ENCODE measurements at regions not wholly inside any gene's neighbourhood (a gene's known extent, or its start where the extent isn't known, plus 50 kb on each side); places are given as distances from the start of the nearest gene placed in this dataset.

DNA sequence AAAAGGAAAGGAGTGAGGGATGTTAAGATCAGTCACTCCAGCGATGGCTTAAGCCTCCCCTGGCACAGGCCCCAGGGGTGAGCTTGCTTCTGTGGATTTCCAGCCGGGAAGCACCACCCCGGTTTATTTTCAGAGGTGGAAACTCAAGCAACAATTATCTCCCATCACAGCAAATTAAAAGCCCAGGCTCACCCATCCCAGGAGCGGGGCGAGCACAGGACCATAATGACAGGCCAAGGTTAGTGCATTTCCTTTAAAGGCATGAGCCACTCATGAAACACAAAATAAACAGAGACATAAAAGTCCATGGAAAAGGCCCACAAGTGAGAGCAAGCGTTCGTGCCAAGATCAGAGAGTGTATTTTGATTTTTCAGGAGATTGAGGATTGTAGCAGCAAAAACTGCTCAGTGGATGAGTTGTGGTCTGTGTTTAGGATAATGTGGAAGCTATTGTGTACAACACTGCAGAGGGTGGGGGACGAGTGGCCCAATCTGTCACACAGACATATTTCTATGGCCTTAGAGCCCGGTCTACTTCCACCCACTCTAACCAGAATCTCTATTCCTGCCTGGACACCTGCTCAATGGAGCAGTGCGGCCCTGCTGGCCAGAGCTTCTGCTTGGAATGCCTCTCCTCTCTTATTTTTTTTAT, 111.4 kb upstream of the CDC42EP3 start:
- Mint-ChIP-seq H3K27ac (no peak overlapping the region), H3K4me1 (no peaks in the 10 kb centered on the region), H3K4me3 (no peak overlapping the region), H3K9me3 (peaks cover 8% of the 10 kb centered on the region), H3K27me3 (no peaks in the 10 kb centered on the region), H3K36me3 (ENCODE audit: low read depth) (no peaks in the 10 kb centered on the region)
- no peak for ATAC-seq (replicated peaks)

GRCh38 chr2:37783545-37783944, 112.1 kb upstream of the CDC42EP3 start:
- H3K27me3 Mint-ChIP-seq: no peaks in the 10 kb centered on the region
- H3K36me3 Mint-ChIP-seq (ENCODE audit: low read depth): no peaks in the 10 kb centered on the region
- H3K4me3 Mint-ChIP-seq: no peak overlapping the region
- peaks cover 12% of the 10 kb centered on the region for H3K9me3 Mint-ChIP-seq
- H3K27ac Mint-ChIP-seq: no peak overlapping the region
- no peaks in the 10 kb centered on the region for H3K4me1 Mint-ChIP-seq
- ATAC-seq (replicated peaks): no peak

- H3K27me3 Mint-ChIP-seq: no peaks in the 10 kb centered on the region
- H3K4me1 Mint-ChIP-seq: no peaks in the 10 kb centered on the region
- no peak overlapping the region for H3K27ac Mint-ChIP-seq
- no peak overlapping the region for H3K4me3 Mint-ChIP-seq
- H3K36me3 Mint-ChIP-seq (ENCODE audit: low read depth): no peaks in the 10 kb centered on the region
- peaks cover 19% of the 10 kb centered on the region for H3K9me3 Mint-ChIP-seq
- no peak for ATAC-seq (replicated peaks)
Measured at GRCh38 chr2:37784071-37784758, 112.8 kb upstream of the CDC42EP3 start.

- Mint-ChIP-seq H3K27ac (no peak overlapping the region), H3K4me3 (no peak overlapping the region), H3K36me3 (ENCODE audit: low read depth) (no peaks in the 10 kb centered on the region), H3K4me1 (no peaks in the 10 kb centered on the region), H3K9me3 (peaks cover 23% of the 10 kb centered on the region), H3K27me3 (no peaks in the 10 kb centered on the region)
- ATAC-seq (replicated peaks): no peak
Measured at GRCh38 chr2:37784759-37785149, 113.3 kb upstream of the CDC42EP3 start.

GRCh38 chr2:37786191-37786698, 114.8 kb upstream of the CDC42EP3 start:
- no peaks in the 10 kb centered on the region for H3K4me1 Mint-ChIP-seq
- H3K27ac Mint-ChIP-seq: no peak overlapping the region
- no peak for ATAC-seq (replicated peaks)
- peaks cover 25% of the 10 kb centered on the region for H3K9me3 Mint-ChIP-seq
- H3K36me3 Mint-ChIP-seq (ENCODE audit: low read depth): no peaks in the 10 kb centered on the region
- H3K4me3 Mint-ChIP-seq: no peak overlapping the region
- no peaks in the 10 kb centered on the region for H3K27me3 Mint-ChIP-seq

DNA sequence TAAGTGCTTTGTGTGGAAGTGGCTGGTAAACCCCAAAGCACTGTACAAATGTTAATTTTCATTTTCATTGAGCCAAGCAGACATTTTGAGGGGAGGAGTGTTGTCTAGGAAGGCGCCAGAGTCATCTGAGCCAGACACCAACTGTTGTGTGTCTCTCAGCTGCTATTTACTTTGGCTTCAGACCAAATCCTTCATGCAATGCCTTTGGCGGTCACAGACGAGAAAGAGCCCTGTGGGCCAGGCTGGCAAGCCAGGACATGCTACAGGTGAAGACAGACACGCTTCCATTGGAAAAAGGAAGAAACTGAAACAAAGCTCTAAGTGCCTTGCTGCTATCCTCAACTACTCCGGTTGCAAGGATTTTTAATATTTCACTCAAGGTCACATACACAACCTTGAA, 115.4 kb upstream of the CDC42EP3 start:
- Mint-ChIP-seq H3K4me3 (no peak overlapping the region), H3K27me3 (no peaks in the 10 kb centered on the region), H3K36me3 (ENCODE audit: low read depth) (no peaks in the 10 kb centered on the region), H3K9me3 (peaks cover 25% of the 10 kb centered on the region), H3K27ac (no peak overlapping the region), H3K4me1 (no peaks in the 10 kb centered on the region)
- ATAC-seq (replicated peaks): no peak

GRCh38 chr2:37788602-37789209, 117.3 kb upstream of the CDC42EP3 start:
- H3K27ac Mint-ChIP-seq: no peak overlapping the region
- peaks cover 25% of the 10 kb centered on the region for H3K9me3 Mint-ChIP-seq
- H3K4me3 Mint-ChIP-seq: no peak overlapping the region

GRCh38 chr2:37790019-37790418, 118.6 kb upstream of the CDC42EP3 start:
- Mint-ChIP-seq H3K9me3 (peaks cover 27% of the 10 kb centered on the region), H3K27me3 (no peaks in the 10 kb centered on the region), H3K4me3 (no peak overlapping the region), H3K4me1 (peaks cover 5% of the 10 kb centered on the region), H3K27ac (no peak overlapping the region), H3K36me3 (ENCODE audit: low read depth) (no peaks in the 10 kb centered on the region)
- ATAC-seq (replicated peaks): no peak

More at GRCh38 chr2:37788602-37789209, 117.3 kb upstream of the CDC42EP3 start:
- Mint-ChIP-seq H3K36me3 (ENCODE audit: low read depth) (no peaks in the 10 kb centered on the region), H3K27me3 (no peaks in the 10 kb centered on the region), H3K4me1 (no peaks in the 10 kb centered on the region)
- no peak for ATAC-seq (replicated peaks)

GRCh38 chr2:37790462-37790861, 119.0 kb upstream of the CDC42EP3 start:
- Mint-ChIP-seq H3K27ac (no peak overlapping the region), H3K4me3 (no peak overlapping the region), H3K36me3 (ENCODE audit: low read depth) (no peaks in the 10 kb centered on the region), H3K9me3 (peaks cover 27% of the 10 kb centered on the region), H3K27me3 (no peaks in the 10 kb centered on the region), H3K4me1 (peaks cover 5% of the 10 kb centered on the region)
- ATAC-seq (replicated peaks): no peak

GRCh38 chr2:37792366-37792765, 120.9 kb upstream of the CDC42EP3 start:
- Mint-ChIP-seq H3K4me3 (no peak overlapping the region), H3K9me3 (peaks cover 23% of the 10 kb centered on the region), H3K4me1 (peaks cover 5% of the 10 kb centered on the region), H3K27ac (no peak overlapping the region), H3K27me3 (no peaks in the 10 kb centered on the region), H3K36me3 (ENCODE audit: low read depth) (no peaks in the 10 kb centered on the region)
- no peak for ATAC-seq (replicated peaks)

DNA sequence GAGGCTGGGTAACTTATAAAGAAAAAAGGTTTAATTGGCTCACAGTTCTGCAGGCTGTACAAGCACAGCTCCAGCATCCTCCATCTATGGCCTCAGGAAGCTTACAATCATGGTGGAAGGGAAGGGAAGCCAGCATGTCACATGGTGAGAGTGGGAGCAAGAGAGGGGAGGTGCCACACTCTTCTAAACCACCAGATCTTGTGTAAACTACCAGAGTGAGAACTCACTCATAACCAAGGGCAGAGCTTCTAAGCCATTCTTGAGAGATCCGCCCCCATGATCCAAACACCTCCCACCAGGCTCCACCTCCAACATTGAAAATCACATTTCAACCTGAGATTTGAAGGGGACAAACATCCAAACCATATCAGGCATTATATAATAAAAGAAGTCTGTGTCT, 121.6 kb upstream of the CDC42EP3 start:
- Mint-ChIP-seq H3K27me3 (no peaks in the 10 kb centered on the region), H3K27ac (no peak overlapping the region), H3K4me1 (peaks cover 5% of the 10 kb centered on the region), H3K4me3 (no peak overlapping the region), H3K9me3 (peaks cover 18% of the 10 kb centered on the region), H3K36me3 (ENCODE audit: low read depth) (no peaks in the 10 kb centered on the region)
- ATAC-seq (replicated peaks): no peak

DNA sequence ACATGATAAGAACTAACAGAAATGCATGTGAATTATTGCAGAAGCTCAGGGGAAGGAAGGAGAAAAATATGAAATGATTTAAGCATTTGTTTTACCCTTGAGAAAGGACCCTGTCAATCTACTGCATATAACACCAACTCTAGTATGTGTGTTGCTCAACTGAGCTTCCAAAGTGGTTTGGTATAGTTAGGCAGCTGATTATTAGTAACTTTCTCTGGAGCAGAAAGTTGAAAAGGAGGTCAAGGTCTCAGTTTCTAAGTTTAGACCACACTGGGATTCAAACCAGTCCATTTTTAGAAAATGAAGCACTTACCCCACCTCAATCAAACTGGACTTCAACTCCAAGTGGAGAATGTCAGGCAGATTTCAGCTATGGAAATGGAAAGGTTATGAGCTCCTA, 123.3 kb upstream of the CDC42EP3 start:
- Mint-ChIP-seq H3K9me3 (peaks cover 5% of the 10 kb centered on the region), H3K27me3 (no peaks in the 10 kb centered on the region), H3K27ac (no peak overlapping the region), H3K4me3 (no peak overlapping the region), H3K36me3 (ENCODE audit: low read depth) (no peaks in the 10 kb centered on the region), H3K4me1 (peaks cover 5% of the 10 kb centered on the region)
- ATAC-seq (replicated peaks): no peak

DNA sequence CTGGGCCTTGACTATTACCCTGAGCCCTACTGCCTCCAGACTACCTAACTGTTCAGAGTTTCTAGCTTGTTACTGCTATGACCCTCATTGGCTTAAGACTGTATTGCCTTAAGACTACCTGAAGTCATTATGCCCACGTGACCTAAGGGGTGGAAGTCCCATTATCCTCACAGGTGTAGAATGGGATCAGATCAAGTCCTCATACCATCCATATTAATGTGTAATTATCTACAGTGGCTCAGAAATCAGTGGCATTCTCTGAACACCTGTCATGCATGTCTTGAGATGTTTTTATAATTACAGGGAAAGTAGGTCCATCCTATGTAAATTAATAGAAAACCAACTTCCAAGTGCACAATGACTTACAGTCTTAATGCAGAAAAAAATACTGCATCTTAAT, 124.0 kb upstream of the CDC42EP3 start:
- ATAC-seq (replicated peaks): no peak
- no peak overlapping the region for H3K27ac Mint-ChIP-seq
- H3K4me1 Mint-ChIP-seq: peaks cover 5% of the 10 kb centered on the region

GRCh38 chr2:37795938-37796337, 124.5 kb upstream of the CDC42EP3 start:
- Mint-ChIP-seq H3K36me3 (ENCODE audit: low read depth) (no peaks in the 10 kb centered on the region), H3K27me3 (no peaks in the 10 kb centered on the region), H3K9me3 (peaks cover 3% of the 10 kb centered on the region), H3K27ac (no peak overlapping the region), H3K4me1 (peaks cover 5% of the 10 kb centered on the region), H3K4me3 (no peak overlapping the region)
- no peak for ATAC-seq (replicated peaks)

More for the DNA sequence above, 124.0 kb upstream of the CDC42EP3 start:
- Mint-ChIP-seq H3K27me3 (no peaks in the 10 kb centered on the region), H3K4me3 (no peak overlapping the region), H3K9me3 (peaks cover 3% of the 10 kb centered on the region), H3K36me3 (ENCODE audit: low read depth) (no peaks in the 10 kb centered on the region)

DNA sequence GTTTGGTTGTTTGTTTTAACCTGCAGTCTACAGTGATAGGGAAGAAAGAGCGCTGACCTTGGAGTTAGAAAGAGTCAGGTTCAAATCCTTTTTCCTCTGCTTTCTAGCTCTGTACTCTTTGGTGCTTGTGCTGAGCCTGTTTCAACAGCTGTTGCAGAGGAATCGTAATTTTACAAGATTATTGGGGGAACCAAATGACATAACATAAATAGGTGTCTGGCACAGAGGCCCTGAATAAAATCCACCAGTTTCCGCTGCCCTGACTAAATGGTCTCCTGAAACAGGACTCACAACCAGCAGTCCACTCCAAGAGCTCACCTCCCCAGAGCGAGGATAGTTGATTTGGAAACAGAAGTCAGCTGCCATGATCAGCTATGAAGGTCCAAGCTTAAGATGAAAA, 125.0 kb upstream of the CDC42EP3 start:
- Mint-ChIP-seq H3K36me3 (ENCODE audit: low read depth) (no peaks in the 10 kb centered on the region), H3K9me3 (peaks cover 3% of the 10 kb centered on the region), H3K27ac (no peak overlapping the region), H3K4me3 (no peak overlapping the region), H3K27me3 (no peaks in the 10 kb centered on the region), H3K4me1 (peaks cover 5% of the 10 kb centered on the region)
- ATAC-seq (replicated peaks): no peak

Data from activated T-helper 17 cell treated with anti-CD3 and anti-CD28 coated beads, Interleukin-2, amount 50 U/mL, for 72 hours (primary cell).